ENCODE measurements at regions not wholly inside any gene's neighbourhood (a gene's known extent, or its start where the extent isn't known, plus 50 kb on each side); places are given as distances from the start of the nearest gene placed in this dataset.

- no peak for DNase-seq (ENCODE audit: low read depth)
Observed at GRCh38 chr13:92938486-92939020, 288.1 kb upstream of the GPC6 start.

DNA sequence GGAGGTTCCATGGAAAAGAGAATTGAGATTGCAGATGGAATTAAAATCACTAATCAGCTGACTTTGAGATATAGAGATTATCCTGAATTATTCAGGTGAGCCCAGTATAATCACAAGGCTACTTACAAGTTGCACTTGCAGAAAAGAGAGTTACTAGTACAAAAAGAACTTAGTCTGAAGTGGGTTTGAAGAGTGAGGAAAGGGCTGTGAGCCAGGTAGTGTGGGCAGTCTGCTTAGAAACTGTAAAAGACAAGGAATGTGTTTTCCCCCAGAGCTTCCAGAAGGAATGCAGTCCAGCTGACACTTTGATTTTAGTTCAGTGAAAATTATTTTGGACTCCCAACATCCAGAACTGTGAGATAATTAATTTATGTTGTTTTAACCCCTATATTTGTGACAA, 285.4 kb upstream of the GPC6 start:
- DNase-seq (ENCODE audit: low read depth), result no peak

DNA sequence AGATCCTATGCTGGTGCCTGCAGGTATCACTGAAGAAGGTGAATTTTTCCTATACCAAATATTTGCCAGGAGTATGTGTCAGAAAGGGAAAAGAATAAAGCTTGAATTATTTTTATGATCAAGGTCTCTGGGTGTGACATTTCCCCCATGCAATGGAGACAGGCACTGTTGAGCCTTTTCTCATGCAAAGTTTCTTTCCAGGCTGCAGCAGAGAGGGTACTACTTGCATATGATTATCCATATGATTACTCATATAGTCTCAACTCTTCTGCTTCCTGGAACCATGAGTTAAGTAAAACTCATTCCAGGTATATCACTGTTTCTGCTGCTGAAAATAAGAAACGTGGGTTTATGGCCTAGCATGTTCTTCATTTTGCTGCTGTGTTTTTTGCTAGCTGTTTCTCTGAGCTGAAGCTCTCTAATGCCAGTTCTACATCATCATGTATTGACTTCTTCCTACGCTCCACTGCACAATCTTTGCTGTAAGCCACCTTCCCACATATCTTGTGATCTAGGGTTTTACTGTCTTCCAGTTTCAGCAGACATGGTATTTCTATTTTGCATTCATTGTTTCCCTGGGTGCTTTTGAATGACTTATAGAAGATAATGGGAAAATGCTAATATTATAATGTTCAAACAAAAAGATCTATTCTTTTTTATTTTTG, 278.7 kb upstream of the GPC6 start:
- DNase-seq (ENCODE audit: low read depth), result no peak

GRCh38 chr13:92950771-92951170, 275.8 kb upstream of the GPC6 start:
- no peak for DNase-seq (ENCODE audit: low read depth)

DNA sequence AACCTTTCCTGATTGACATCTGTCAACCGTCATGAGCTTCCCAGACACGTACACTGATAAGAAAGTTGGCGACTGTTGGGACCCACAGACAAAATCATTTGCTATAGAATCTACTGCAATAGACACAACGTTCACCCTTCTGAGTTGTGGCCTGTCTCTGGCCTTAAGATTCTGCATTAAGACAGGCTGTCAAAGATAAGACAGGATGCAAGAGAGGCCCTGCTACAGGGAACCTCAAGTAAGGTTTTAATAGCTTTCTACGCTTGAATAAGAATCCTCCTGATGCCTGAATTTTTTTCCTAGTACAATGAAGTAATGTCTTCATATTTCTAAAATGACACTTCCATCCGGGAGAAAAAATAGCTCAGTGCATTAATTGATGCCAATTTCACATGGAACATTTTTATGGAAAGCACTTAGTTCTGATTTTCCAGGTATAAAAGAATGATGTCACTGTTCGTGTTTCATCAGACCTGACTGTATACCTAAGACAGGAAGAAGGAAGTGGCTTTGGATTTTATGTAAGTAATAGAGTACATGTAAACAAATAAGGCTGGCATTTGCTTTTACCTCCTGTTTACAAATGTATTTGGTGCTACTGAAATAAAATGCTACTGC, 275.2 kb upstream of the GPC6 start:
- DNase-seq (ENCODE audit: low read depth), result no peak

DNA sequence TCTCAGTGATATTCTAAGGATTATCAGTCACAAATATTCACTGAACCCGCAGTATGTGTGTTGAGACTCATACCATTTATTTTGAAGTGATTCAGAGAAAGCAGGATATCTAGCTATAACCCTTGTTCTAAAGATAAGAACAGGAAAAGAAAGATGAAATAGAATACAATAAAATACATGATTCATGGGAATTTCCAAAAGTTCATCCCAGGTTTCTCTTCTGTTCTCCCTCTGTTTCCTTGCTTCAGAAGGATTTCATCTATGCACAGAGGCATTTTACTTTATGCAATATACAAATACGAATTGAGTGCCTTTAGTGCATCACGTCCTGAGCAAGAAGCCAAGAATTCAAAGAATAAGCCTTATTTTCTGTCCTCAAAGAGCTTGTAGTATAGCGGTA, 274.4 kb upstream of the GPC6 start:
- DNase-seq (ENCODE audit: low read depth), result no peak

DNA sequence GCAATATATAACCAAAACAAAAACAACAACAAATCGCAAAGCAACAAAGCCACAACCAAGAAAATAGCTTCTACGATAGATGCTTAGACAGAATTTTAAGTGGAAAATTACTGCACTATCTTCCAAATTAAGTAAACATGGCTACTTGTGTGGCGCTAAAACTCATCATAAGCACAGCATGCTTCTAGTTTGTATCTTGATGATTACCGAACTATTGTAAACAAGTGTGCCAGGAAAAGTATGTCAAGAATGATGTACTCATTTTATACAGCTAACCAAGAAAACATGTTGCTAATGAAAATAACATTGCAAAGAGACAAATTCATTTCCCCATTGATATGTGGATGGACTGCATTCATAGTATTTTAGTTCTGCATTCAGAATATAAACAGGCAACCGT, 271.9 kb upstream of the GPC6 start:
- DNase-seq (ENCODE audit: low read depth), result no peak

GRCh38 chr13:92959790-92960189, 266.8 kb upstream of the GPC6 start:
- no peak for DNase-seq (ENCODE audit: low read depth)

DNA sequence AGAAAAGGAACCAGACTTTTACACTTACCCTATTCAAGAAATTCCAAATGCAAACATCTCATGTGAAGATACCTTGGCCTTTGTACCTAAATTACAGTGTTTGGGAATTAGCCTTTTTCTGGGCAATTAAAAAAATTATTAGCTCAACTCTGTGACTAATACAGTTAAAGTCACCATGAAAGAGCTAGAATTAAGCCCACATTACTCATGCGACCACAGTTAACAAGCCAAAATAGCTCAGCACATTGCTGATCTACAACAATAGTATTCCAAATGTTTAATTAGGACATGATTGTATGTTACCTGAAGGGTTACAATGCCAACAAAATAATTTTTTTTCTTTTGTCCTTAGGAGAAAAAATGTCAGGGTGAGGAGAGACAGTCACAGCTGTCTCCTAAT, 263.6 kb upstream of the GPC6 start:
- DNase-seq (ENCODE audit: low read depth), result no peak

- no peak for DNase-seq (ENCODE audit: low read depth)
Observed at GRCh38 chr13:92966341-92966740, 260.3 kb upstream of the GPC6 start.

DNA sequence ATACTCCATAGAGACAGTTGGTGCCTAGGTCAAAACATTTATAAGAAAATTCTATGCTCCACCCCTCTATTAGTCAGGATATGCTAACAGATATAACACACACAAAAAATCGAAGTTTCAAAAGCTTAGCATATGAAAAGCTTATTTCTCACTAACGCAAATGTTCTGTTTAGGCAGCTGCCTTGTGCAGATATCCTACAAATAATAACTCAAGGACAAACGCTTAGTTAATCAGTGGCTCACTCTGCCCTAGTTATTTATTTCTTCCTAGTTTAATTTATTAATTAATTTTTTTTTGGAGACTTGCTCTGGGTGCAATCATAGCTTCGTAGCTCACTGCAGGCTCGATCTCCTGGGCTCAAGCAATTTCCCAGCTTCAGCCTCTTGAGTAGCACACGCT, 259.7 kb upstream of the GPC6 start:
- no peak for DNase-seq (ENCODE audit: low read depth)

DNA sequence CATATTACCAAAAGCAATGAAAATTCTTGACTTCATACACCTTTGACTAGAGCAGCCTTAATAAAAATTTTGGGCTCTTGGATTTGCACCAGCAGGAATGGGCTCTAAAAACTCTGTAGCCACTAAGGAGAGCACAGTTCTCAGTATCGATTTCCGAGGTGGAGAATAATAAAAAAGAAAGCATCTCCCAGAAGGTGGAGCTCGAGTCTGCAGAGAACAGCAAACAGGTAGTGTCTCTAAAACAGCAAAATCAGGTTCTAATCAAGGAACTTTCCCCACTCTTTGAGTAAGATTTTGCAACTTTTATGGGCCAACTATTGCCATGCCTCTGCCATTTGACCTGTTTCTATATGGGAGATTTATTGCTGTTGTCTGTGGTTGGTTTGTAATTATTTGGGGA, 258.7 kb upstream of the GPC6 start:
- DNase-seq (ENCODE audit: low read depth), result no peak

GRCh38 chr13:92972751-92973150, 253.9 kb upstream of the GPC6 start:
- no peak for DNase-seq (ENCODE audit: low read depth)

DNA sequence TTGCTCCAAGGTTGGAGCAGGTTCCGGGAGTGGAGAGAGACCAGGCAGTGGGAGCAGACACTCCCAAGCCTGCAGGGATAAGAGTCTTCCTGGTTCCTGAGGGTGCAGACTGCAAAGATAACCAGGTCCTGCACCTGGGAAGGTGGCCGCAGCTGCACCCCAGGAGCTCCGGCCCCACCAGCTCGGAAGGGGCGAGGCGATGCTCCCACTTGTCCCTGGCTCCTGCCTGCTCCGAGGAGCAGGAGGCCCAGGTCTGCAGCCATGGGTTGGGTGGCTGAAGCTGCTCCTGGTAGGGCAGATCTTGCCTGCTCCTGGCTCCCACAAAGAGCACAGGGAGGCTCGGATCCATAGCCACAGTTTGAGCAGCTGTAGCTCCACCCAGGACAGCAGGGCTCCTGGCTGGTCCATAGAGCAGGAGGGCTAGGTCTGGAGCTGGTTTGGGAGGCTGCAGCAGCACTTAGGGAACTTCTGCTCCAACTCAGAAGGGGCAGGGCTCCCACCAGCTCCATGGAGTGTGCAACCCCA, 251.6 kb upstream of the GPC6 start:
- no peak for DNase-seq (ENCODE audit: low read depth)

GRCh38 chr13:92976657-92977056, 249.9 kb upstream of the GPC6 start:
- no peak for DNase-seq (ENCODE audit: low read depth)

- DNase-seq (ENCODE audit: low read depth), result no peak
Observed at GRCh38 chr13:92984151-92984550, 242.5 kb upstream of the GPC6 start.

DNA sequence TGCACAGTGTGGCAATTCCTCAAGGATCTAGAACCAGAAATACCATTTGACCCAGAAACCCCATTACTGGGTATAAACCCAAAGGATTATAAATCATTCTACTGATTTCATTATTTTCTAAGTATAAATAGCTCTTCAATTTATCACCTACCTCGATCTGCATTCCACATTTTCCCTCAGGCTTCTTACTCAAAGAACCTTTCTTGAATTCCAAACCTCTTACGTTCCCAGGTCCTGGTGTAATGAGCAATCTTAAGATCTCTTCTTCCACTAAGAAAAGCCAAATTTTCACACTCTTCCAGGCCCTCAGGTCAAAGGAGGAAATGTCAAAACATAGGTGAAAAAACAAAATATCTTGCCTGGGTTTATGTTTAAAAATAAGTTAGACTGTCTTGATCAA, 237.3 kb upstream of the GPC6 start:
- DNase-seq (ENCODE audit: low read depth), result no peak

DNA sequence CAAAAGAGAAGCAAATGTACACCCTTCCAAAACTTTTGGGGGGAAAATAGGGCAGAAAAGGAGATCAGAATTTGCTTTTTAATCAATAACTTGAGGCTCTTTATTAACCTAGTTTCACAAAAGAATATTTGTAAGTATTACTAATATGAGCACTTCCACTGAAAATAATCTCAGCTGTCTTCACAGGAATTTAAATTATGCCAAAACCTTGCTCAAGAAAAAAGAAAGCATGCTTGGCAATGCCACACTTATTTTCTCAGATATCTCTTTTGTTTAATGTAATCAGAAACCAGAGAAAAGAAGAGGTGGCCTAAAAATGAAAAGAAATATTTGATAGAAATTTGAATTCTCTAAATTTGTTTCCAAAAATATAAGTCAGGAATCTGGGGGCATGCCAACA, 234.9 kb upstream of the GPC6 start:
- DNase-seq (ENCODE audit: low read depth), result no peak

DNA sequence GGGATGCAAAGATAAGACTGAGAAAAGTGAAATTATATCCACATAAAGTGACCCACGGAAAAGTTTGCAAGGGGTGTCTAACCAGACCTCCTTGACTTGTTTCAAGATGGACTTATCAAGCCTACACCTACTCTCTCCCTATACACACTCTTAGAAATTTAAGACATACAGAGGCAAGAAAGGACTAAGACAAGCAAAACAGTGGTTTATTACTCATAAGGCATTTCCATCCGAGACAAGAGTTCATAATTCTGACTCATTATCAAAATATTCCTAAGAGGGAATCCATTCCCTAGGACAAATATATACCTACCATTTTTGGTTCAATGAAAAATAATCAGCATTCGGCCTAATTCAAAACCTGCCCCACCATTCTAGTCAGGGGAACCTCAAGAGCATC, 232.6 kb upstream of the GPC6 start:
- DNase-seq (ENCODE audit: low read depth), result peak; percentile 14

GRCh38 chr13:93001866-93002461, 224.6 kb upstream of the GPC6 start:
- no peak for DNase-seq (ENCODE audit: low read depth)

GRCh38 chr13:93003531-93003930, 223.1 kb upstream of the GPC6 start:
- no peak for DNase-seq (ENCODE audit: low read depth)

- no peak for DNase-seq (ENCODE audit: low read depth)
Observed at GRCh38 chr13:93004919-93005318, 221.7 kb upstream of the GPC6 start.

DNA sequence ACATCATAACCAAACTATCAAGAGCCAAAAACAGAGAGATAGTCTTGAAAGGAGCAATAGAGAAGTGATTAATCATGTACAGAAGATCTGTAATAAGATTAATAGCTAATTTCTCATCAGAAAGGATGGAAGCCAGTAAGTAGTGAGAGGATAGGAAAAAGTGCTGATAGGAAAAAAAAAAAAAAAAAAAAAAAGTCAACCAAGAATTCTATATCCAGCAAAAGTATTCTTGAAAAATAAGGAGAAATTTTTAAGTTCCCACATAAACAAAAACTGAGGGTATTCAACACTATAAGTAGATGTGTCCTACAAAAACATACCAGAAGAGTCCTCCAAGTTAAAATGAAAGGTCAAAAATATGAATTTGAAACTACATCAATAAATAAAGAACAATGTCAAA, 218.7 kb upstream of the GPC6 start:
- DNase-seq (ENCODE audit: low read depth), result no peak
